ENCODE measurements at regions not wholly inside any gene's neighbourhood (a gene's known extent, or its start where the extent isn't known, plus 50 kb on each side); places are given as distances from the start of the nearest gene placed in this dataset.

DNA sequence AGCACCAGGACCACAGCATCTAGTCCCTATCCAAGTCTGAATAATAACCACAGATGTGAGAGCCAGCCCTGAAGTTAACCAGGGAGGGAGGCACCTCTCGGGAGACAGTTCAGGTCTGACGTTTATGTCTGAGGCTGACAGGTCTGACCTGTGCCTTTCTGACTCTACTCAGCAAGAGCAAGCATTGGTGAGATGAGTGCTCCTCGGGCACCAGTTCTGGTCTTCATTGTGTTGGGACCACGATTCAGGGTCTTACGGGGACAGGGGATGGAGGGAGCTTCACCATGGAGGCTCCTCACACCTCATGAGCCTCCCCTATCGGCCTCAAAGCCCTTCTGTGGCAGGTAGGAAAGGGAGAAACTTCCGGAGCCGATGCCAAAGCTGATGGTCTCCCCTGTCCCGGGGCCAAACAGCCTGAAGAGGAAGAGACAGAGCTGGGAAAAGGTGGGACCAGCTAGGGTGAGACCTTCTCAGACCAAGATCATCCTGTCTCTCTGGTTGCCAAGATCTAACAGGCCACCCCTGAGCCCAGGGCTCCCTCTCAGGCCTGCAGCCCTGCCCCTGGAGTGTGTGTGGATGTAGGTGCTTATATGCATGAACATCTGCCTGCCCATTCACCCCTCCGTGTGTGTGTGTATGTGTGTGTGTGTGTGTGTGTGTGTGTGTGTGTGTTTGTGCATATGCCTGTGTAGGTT is 170.5 kb downstream of the VEGFA start:
- H3K36me3 ChIP-seq (replicated peaks; ENCODE audit: insufficient read depth, low read depth): no peaks in the 10 kb centered on the region
- no peak for DNase-seq (ENCODE audit: low spot score)
- no peak for TF ChIP-seq EZH2 (IDR thresholded peaks at IDR 0.05; ENCODE audit: borderline replicate concordance)
- TF ChIP-seq, protein P1, sequence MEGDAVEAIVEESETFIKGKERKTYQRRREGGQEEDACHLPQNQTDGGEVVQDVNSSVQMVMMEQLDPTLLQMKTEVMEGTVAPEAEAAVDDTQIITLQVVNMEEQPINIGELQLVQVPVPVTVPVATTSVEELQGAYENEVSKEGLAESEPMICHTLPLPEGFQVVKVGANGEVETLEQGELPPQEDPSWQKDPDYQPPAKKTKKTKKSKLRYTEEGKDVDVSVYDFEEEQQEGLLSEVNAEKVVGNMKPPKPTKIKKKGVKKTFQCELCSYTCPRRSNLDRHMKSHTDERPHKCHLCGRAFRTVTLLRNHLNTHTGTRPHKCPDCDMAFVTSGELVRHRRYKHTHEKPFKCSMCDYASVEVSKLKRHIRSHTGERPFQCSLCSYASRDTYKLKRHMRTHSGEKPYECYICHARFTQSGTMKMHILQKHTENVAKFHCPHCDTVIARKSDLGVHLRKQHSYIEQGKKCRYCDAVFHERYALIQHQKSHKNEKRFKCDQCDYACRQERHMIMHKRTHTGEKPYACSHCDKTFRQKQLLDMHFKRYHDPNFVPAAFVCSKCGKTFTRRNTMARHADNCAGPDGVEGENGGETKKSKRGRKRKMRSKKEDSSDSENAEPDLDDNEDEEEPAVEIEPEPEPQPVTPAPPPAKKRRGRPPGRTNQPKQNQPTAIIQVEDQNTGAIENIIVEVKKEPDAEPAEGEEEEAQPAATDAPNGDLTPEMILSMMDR (IDR thresholded peaks at IDR 0.05; ENCODE audit: poor library complexity): no peak
- no peak for TF ChIP-seq EZH2phosphoT487 (IDR thresholded peaks at IDR 0.05; ENCODE audit: low read depth, severe bottlenecking, unreplicated experiment)
- H3K27me3 ChIP-seq: no peaks in the 10 kb centered on the region
- no peaks in the 10 kb centered on the region for H3K9me3 ChIP-seq (ENCODE audit: low read depth)
- no peak overlapping the region for H3K4me3 ChIP-seq
- no peak overlapping the region for H3K4me2 ChIP-seq
- H4K20me1 ChIP-seq (ENCODE audit: insufficient read depth, poor library complexity, severe bottlenecking): no peaks in the 10 kb centered on the region
- 94% methylated on average over 10 of the region's 10 CpGs for whole genome bisulfite sequencing (ENCODE audit: low lambda C conversion rate, missing lambda C conversion rate)
- no peak overlapping the region for H2AFZ ChIP-seq
- no peaks in the 10 kb centered on the region for H3K9me2 ChIP-seq (replicated peaks; ENCODE audit: insufficient read depth)
- H3K4me1 ChIP-seq (ENCODE audit: insufficient read depth): peaks cover 39% of the 10 kb centered on the region
- H3K79me2 ChIP-seq: no peaks in the 10 kb centered on the region
- H3K27ac ChIP-seq: no peak overlapping the region

DNA sequence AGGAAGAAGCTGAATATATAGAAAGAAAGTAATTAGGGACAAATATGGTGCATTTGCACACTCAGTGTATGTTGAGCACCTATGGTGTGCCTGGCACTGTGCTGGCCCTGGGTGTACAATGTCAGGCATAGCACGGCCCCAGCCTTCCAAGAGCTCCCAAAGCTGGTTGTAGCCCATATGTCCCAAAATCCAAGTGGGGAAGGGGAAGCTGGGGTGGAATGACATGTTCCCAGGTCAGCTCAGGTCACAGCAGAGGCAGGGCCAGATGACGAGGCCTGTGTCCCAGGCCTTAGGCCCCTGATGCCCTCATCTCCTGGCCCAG is 170.0 kb downstream of the VEGFA start:
- H3K4me2 ChIP-seq: no peak overlapping the region
- H3K4me3 ChIP-seq: no peak overlapping the region
- no peak for TF ChIP-seq EZH2phosphoT487 (IDR thresholded peaks at IDR 0.05; ENCODE audit: low read depth, severe bottlenecking, unreplicated experiment)
- TF ChIP-seq EZH2 (IDR thresholded peaks at IDR 0.05; ENCODE audit: borderline replicate concordance): no peak
- TF ChIP-seq, protein P1 (IDR thresholded peaks at IDR 0.05; ENCODE audit: poor library complexity): no peak
- DNase-seq (ENCODE audit: low spot score): no peak
- H3K36me3 ChIP-seq (replicated peaks; ENCODE audit: insufficient read depth, low read depth): no peaks in the 10 kb centered on the region
- H2AFZ ChIP-seq: no peak overlapping the region
- H3K4me1 ChIP-seq (ENCODE audit: insufficient read depth): peaks cover 39% of the 10 kb centered on the region
- 97% methylated on average over 2 of the region's 2 CpGs for WGBS (ENCODE audit: low lambda C conversion rate, missing lambda C conversion rate)
- H4K20me1 ChIP-seq (ENCODE audit: insufficient read depth, poor library complexity, severe bottlenecking): no peaks in the 10 kb centered on the region
- no peaks in the 10 kb centered on the region for H3K79me2 ChIP-seq
- H3K27ac ChIP-seq: no peak overlapping the region
- no peaks in the 10 kb centered on the region for H3K27me3 ChIP-seq
- no peaks in the 10 kb centered on the region for H3K9me3 ChIP-seq (ENCODE audit: low read depth)
- H3K9me2 ChIP-seq (replicated peaks; ENCODE audit: insufficient read depth): no peaks in the 10 kb centered on the region

DNA sequence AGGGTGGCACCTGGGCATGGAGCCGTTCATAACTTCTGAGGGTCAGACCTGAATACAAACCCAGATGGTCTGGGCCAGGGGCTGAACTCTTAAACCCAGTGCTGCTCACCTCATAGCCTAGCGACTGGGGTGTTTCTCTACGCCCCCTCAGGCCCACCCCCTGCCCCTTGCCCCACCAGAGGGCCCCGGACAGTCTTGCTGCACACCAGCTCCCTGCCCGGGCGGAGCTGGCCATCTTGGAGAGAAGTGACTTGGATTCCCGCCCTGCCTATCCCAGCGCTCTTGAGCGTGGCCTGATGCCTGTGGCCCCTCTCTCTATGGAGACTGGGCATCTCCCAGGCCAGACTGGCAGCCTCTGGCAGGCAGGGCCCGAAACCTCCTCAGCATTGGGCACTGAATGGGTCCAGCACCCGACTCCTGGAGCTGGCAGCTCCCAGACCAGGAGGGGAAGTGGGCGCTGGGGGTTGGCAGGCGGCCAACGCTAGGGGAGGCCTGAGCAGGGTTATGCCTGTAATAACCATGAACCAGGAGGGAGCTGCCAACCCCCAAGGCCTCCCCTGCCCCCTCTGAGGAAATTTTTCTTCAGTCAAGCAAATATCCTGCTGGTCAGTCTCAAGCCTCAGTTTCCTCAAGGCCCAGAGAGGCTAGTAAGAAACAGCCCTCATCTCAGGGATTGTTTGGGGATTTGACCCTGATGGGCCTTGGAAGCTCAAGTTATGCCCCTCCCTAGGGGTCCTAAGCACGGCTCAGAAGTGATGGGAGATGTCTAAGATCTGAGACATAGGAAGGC is 169.5 kb downstream of the VEGFA start:
- Histone ChIP-seq H3K4me3 (no peak overlapping the region), H4K20me1 (ENCODE audit: insufficient read depth, poor library complexity, severe bottlenecking) (no peaks in the 10 kb centered on the region), H3K9me2 (replicated peaks; ENCODE audit: insufficient read depth) (no peaks in the 10 kb centered on the region), H3K36me3 (replicated peaks; ENCODE audit: insufficient read depth, low read depth) (no peaks in the 10 kb centered on the region), H2AFZ (no peak overlapping the region), H3K27me3 (no peaks in the 10 kb centered on the region), H3K9me3 (ENCODE audit: low read depth) (no peaks in the 10 kb centered on the region), H3K4me1 (ENCODE audit: insufficient read depth) (peaks cover 40% of the 10 kb centered on the region), H3K4me2 (no peak overlapping the region), H3K79me2 (no peaks in the 10 kb centered on the region), H3K27ac (no peak overlapping the region)
- 93% methylated on average over 15 of the region's 15 CpGs for WGBS (ENCODE audit: low lambda C conversion rate, missing lambda C conversion rate)
- no peak for TF ChIP-seq EZH2phosphoT487 (IDR thresholded peaks at IDR 0.05; ENCODE audit: low read depth, severe bottlenecking, unreplicated experiment)
- TF ChIP-seq EZH2 (IDR thresholded peaks at IDR 0.05; ENCODE audit: borderline replicate concordance): no peak
- TF ChIP-seq, protein P1 (IDR thresholded peaks at IDR 0.05; ENCODE audit: poor library complexity): no peak
- DNase-seq (ENCODE audit: low spot score): no peak

Measured in hepatocyte (in vitro differentiated cells).